Fibroblast of upper back skin (primary cell): ENCODE measurements at regions not wholly inside any gene's neighbourhood (a gene's known extent, or its start where the extent isn't known, plus 50 kb on each side); places are given as distances from the start of the nearest gene placed in this dataset.

Experiments used
- DNase-seq: peaks from one replicate; pipeline ENCODE4 v3.0.0-alpha.2; 2013

DNA sequence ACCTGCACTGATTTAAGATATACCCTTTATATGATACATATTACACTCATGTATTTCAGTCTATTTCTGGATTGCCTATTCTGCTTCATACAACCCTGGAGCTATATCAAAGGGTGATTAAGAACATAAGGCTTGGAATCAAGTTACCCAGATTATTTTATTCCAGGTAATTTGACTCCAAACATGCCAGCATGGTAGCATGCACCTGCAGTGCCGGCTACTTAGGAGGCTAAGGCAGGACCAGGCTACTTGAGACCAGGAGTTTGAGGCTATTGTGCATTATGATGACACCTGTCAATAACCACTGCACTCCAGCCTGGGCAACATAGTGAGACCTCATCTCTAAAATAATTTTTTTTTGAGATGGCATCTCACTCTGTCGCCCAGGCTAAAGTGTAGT, 50.4 kb upstream of the NEO1 start:
- no peak for DNase-seq

DNA sequence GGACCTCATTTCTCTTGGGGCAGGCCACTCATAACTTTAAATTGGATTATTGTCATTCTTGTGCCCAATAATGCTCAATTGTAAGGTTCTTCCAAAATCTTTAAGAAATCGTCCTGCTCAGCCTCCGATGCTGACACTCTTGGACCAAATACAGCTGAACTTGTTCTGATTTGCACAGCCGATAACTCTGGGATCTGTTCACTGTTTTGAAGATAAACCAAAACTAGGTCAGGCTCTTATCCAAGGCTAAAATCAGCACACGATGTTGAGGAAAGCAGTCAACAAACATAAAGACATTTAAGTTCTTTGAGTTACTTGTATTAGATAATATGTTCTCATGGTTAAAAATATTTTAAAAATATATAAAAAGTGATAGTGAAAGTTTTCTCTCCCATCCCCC, 52.0 kb upstream of the NEO1 start:
- no peak for DNase-seq

- no peak for DNase-seq
Observed at GRCh38 chr15:72999586-72999985, 52.7 kb upstream of the NEO1 start.

- DNase-seq, result no peak
Observed at GRCh38 chr15:72998681-72999466, 53.4 kb upstream of the NEO1 start.

DNA sequence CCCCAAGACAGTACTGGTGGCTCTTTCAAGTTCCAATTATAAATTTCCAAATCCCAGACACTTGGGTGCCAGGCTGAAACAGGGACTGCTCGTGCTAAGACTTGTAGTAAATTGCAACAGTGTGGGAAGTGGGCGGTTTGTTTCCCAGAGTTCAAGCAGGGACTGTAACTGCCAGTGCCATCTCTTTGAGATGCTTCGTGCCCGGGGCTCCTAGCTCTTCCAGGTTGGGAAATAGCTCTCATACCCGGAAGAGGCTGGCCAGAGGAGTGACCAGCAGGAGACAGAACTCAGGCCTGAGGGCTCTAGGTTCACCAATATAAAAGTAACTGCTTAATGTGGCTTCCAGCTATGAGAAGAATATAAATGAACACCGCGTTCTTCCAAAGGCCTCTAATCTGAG, 54.0 kb upstream of the NEO1 start:
- DNase-seq, result no peak

DNA sequence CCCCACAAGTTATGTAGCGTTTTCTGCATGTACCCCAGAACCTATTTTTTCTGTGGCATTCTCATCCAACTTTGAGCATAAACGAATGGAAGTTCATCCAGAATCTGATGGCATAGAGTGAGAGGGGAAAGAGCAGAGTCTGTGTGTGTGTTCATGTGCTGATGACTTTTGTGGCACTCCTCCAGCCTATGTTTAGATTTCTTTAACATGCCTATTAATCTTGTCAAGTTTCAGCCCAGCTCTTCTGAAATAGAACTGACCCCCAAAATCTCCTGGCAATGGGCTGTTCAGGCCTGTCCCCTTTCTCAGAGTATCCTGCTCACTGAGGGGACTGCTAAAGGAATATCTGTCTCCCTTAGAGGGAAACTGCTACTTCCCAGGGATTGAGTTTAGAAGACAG, 56.4 kb upstream of the NEO1 start:
- no peak for DNase-seq

GRCh38 chr15:72994534-72995177, 57.6 kb upstream of the NEO1 start:
- DNase-seq, result no peak

DNA sequence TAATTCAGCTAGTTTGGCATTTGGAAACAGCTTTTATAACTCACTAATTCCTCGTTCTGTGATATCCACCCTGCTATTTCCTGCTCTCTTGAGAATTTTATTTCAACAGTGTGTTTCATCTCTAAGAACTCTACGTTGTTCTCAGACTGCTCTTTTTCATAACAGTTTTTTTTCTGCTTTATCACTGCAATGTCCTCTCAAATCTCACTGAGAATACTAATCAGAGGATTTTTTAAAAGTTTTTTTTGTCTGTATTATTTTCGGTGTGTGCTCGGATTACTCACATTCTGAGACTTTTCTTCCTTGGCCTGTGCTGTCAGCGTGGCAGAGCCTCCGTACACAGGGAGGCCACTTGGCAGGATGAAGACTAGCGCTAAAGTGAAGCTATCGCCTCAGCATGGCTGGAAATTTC, 59.4 kb upstream of the NEO1 start:
- DNase-seq, result peak; percentile 35

DNA sequence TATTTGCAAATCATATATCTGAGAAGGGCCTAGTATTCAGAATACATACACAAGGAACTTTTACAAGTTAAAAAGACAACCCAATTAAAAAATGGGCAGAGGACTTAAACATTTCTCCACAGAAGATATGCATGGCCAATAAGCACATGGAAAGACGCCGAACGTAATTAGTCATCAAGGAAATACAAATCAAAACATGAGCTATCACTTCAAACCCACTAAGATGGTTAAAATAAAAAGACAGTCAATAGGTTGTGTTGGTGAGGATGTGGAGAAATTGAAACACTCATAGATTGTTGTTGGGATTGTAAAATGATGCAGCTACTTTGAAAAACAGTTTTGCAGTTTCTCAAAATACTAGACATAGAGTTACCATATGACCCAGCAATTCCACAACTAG, 61.2 kb upstream of the NEO1 start:
- DNase-seq, result peak; percentile 48

DNA sequence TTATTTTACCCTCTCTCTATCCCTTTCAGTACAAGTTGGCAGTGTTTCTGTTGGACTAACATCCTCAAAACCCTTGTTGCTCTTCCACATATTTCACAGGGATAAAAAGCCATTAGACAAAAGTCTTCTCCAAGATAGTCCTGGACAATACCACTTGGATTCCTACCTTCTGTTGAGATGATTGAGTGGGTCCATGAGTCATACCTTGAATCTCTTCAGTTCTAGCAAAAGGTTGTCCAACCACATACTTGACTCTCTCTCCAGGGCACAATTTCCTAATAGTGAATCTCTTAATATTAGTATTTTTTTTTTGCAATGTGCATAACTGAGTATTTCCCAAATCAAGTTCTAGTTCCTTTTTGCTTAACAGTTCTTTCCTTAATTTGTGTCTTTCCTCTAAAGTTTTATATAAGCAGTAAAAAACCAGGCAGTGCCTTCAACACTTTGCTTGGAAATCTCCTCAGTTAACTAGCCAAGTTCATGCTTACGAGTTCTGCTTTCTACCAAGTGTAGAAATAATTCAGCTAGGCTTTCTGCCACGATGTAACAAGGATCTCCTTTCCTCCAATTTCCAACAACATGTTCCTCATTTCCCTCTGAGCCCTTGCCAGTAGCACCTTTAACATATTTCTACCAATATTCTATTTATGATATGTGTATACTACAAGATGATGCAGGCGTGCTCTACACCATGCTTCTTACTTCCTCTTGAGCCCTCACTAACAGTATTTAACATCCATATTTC, 68.3 kb upstream of the NEO1 start:
- peak; percentile 86 for DNase-seq

DNA sequence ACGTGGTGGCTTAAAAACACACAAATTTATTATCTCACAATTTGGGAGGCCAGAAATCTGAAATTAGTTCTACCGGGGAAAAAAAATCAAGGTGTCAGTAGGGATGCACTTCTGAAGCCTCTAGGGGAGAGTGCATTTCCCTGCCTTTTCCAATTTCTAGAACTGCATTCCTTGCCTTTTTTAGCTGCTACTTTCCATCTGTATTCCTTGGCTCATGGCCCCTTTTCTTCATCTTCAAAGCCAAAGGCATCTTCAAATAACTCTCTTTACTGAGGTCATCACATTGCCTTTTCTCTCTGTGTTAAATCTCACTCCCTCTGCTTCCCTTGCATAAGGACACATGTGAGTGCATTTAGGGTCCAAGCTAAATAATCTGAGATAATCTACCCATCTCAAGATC, 69.5 kb upstream of the NEO1 start:
- DNase-seq, result peak; percentile 80

DNA sequence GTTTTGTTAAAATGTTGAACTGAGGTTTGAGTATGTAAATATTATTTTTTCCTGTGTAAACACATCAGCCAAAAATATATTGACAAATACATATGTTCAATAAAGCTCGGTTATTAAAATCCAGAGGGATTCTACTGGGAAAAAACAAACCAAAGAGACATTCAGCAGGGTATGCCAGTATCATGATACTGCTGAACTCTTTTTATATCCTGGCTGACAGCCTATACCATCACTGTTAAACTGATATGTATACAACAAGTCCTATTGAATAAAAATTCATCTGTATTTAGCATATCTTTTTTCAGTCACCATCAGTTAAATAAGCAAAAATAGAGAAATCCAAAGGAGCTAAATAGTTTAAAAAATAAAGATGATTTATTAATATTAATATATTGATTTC, 71.6 kb upstream of the NEO1 start:
- DNase-seq, result no peak

DNA sequence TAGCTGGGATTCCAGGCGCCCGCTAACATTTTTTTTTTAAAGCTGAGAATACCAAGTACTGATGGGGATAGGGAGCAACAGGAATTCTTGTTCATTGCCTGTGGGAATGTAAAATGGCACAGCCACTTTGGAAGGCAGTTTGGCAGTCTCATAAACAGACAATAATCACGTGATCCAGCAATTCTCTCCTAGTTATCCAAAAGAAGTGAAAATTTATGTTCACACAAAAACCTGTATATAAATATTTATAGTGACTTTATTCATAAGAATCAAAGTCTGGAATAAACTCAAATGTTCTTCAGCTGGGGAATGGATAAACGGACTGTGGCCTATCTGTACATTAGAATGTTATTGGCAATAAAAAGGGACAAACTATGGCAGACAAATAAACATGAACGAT, 72.5 kb upstream of the NEO1 start:
- DNase-seq, result no peak

DNA sequence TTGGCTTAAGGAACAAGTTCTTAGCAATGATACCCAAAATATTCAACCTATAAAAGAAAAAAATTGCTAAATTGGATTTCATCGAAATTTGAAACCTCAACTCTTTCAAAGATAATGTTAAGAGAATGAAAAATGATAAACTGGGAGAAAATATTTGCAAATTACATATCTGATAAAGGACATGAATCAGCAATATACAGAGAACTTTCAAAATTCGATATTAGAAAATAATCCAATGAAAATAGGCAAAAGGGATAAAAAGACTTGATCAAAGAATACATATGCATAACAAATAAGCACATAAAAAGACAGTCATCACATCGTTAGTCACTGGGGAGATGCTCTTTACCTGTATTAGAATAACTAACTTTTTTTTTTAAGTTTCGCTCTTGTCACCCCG, 73.0 kb upstream of the NEO1 start:
- no peak for DNase-seq

- no peak for DNase-seq
Observed at GRCh38 chr15:72978223-72978622, 74.0 kb upstream of the NEO1 start.

DNA sequence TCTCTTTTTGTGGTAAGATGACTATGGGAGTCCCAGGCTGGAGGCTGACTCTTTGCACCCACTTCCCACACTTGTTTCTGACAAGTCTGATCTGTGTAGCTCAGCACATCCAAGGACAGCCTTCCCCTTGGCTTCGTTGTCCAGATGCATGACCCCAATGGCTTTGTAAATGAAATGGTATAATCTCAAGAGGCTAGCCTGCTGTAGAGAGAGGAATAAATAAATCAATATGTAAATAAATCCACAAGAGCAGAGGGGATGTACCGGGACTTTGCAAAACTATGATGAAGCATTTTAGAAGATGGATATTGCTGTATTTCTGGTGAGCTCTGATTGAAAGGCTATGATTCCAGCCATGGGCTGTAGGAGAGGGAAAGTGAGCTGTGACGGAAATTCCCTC, 79.9 kb upstream of the NEO1 start:
- no peak for DNase-seq

DNA sequence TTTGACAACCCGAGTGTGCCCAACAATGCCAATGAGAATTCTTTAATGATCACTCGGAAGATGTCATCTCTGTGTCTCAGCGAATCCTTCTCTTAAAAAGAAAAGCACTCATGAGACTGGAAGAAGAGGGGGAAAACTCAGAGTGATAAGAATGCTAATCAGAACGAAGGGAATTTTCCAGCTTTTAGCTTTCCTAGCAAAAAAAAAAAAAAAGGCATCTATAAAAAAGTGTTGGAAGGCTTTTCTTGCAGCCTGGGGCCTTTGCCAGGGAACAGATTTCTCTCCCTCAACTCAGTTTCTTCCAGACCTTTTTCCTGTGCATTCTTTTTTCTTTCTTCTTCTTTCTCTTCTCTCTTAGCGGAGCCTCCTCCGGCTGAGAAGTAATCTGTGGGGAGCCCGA, 80.5 kb upstream of the NEO1 start:
- DNase-seq, result no peak

GRCh38 chr15:72970933-72971760, 81.1 kb upstream of the NEO1 start:
- no peak for DNase-seq

DNA sequence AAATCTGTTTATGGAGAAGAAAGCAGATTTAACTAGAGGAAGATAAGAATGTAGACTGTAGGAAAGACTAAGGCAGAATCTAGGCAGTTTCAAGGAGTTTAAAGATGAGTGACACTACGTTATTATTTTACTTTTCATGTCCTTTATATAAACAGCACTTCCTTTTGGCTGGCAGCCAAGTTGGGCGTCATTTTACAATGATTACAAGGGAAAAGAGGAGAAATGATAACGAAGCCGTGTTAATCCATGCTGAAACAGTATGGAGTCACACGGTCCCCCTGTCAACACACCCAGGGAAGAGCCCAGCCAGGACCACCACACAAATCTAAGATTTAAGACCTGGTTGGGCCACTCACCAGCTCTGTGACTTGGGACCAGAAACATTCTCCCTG, 83.7 kb upstream of the NEO1 start:
- DNase-seq, result no peak

DNA sequence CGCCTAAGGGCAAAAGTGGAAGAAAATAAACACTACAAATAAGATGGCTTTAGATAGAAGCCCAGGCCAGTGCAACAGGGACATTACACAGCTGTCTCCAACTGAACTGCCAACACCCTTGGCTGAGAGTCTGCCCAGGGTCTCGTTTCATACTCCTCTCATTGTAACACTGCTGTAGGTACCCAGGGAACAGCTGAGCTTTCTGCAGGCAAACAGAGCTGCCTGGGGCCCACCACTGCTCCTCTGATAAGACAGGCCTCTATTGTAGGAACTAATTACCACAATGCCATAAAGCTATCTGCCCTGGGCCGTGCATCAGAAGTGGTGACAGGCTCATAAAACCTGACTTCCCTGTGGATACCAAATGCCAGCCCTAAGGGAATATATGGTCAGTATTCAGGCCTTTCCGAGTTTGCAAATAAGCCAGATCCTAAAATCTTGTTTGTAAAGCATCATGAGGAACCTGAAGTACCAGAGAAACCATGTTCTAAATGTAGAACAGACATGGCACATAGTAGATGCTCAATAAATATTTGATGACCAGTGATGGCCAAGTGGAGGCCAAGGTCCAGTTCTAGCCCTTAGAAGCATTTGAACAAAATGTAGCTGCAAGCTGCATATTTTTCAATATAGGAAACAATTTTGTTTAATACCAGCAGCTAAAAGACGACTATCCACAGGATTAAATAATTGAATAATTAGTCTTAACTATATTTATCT, 84.3 kb upstream of the NEO1 start:
- no peak for DNase-seq

DNA sequence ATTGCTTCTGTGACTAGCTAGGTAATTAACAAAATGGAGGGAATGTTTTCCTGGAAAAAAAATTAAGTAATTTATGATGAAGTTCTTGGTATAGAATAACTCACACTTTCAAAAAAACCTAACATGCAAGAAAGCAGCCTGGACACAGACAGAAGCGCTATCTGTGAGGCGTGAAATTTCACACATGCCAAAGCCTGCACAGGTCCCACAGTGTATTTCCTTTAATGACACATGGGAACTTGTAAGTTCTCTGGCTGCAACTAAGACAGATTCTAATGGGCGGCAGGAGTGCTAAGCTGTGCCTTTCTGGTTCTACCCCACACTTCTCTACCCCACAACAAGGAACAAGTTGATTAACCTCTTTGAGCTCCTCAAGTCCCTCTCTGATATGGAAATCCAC, 84.9 kb upstream of the NEO1 start:
- no peak for DNase-seq

DNA sequence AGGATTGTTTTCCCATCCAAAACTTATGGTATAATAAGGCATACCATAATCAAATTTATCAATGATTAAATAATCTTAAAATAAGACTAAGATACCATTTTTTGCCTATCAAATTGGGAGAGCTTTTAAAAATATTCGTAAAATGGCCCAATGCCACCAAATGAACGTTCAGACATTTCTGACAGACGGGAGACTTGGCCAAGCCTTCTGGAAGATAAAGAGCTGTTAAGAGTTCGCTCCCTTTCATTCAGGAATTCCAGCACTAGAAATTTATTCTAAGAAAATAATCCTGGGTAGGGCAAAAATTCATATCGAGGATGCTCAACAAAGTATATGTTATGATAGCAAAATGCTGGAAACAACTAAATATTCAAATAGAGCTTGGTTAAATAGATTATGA, 85.6 kb upstream of the NEO1 start:
- DNase-seq, result no peak

DNA sequence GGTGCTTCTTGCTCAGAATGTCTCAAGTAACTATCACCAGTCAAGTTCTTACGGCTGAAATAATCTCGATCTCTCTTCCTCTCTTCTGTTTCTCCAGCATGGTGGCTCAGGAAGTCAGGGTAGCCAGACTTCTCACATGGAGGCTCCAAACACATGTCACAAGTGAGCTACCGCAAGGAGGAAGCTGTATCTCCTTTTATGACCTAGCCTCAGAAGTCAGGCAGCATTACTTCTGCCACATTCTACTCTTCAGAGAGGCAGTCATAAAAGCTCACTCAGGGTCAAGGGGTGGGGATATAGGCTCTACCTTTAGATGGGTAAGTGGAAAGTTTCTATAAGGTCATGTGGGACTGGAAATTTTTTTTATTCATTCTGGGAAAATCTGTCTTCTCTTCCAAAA, 86.6 kb upstream of the NEO1 start:
- no peak for DNase-seq
